IgD-negative memory B cell (primary cell): ENCODE measurements at regions not wholly inside any gene's neighbourhood (a gene's known extent, or its start where the extent isn't known, plus 50 kb on each side); places are given as distances from the start of the nearest gene placed in this dataset.

Experiments used
- H3K27ac Mint-ChIP-seq, 3 donors: one replicate each; pipeline ENCODE4 v1.8.0; 2020 to 2022; ENCODE audit warnings: mild to moderate bottlenecking in 3 of 3, mixed read lengths in 3 of 3, moderate library complexity in 1 of 3
- H3K27me3 Mint-ChIP-seq: one replicate; pipeline ENCODE4 v1.8.0; 2021; ENCODE audit warnings: mixed read lengths
- H3K36me3 Mint-ChIP-seq: one replicate; pipeline ENCODE4 v1.8.0; 2020; ENCODE audit warnings: mild to moderate bottlenecking, mixed read lengths
- H3K4me1 Mint-ChIP-seq, 3 donors: one replicate each; pipeline ENCODE4 v1.8.0; 2020 to 2022; ENCODE audit warnings: mixed read lengths in 3 of 3, mild to moderate bottlenecking in 1 of 3
- H3K4me3 Mint-ChIP-seq, 4 donors: one replicate each; pipeline ENCODE4 v1.8.0; 2020 to 2022; ENCODE audit warnings: mild to moderate bottlenecking in 4 of 4, mixed read lengths in 4 of 4, moderate library complexity in 3 of 4
- H3K9me3 Mint-ChIP-seq, 3 donors: one replicate each; pipeline ENCODE4 v1.8.0; 2020 to 2021; ENCODE audit warnings: mixed read lengths in 3 of 3, mild to moderate bottlenecking in 1 of 3

DNA sequence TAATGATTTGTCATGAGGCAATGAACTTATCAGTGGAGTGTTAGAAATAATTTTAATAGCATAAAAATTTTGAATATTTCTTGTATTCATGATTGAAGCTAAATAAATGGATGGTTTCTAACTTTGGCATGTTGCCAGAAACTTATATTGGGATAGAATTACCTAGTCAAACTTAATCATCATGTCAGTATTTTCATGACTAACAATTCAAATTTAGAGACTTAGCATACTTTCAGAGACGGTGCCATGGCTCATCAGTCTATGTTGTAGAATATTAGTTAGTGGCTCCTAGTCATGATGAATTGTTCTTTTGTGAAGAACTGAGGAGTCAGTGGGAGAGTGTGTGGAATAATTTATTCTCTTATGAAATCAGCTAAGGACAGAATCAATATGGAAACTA is 599.6 kb upstream of the POT1 start:
- H3K4me3 Mint-ChIP-seq, result no peak overlapping the region
- no peaks in the 10 kb centered on the region for H3K27me3 Mint-ChIP-seq
- no peaks in the 10 kb centered on the region for H3K4me1 Mint-ChIP-seq
- peaks cover 0 to 5% (median 0%) of the 10 kb centered on the region in 3 donors for H3K9me3 Mint-ChIP-seq
- H3K27ac Mint-ChIP-seq, result no peak overlapping the region
- H3K36me3 Mint-ChIP-seq, result no peaks in the 10 kb centered on the region

DNA sequence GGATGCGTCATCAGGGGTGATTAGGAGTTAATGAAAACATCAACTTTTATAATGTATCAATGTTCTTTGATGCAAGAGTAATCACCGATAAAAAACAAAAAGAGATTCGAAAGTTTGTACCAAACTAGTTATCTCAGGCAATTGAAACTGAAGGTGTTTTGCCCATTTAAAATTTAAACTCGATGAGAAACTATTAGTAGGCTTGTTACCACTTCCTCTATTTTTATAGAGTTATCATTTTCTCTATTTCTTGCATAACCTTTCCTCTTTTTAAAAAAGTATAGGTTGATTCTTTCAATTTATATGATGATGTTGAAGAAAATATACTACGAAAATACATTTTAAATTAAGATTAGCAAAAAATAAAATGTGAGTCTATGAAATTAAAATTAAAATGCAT is 597.3 kb upstream of the POT1 start:
- Mint-ChIP-seq H3K4me3 (no peak overlapping the region), H3K27me3 (no peaks in the 10 kb centered on the region), H3K4me1 (no peaks in the 10 kb centered on the region), H3K27ac (no peak overlapping the region), H3K36me3 (no peaks in the 10 kb centered on the region), H3K9me3 (peaks cover 0 to 5% (median 0%) of the 10 kb centered on the region in 3 donors)

DNA sequence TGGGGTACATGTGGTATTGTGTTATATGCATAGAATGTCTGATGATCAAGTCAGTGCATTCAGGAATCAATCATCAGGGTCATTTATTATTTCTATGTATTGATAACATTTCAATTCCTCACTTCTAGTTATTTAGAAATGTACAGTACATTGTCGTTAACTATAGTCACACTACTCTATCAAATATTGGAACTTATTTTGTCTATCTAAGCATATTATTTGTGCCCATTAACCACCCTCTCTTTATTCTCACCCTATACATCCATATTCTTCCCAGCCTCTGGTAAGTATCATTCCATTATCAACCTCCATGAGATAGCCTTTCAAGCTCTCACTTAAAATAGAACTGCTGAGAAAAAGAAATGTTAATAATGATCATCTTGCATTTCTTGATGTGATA is 596.5 kb upstream of the POT1 start:
- Mint-ChIP-seq H3K36me3 (no peaks in the 10 kb centered on the region), H3K4me3 (no peak overlapping the region), H3K27ac (no peak overlapping the region), H3K27me3 (no peaks in the 10 kb centered on the region), H3K4me1 (no peaks in the 10 kb centered on the region), H3K9me3 (peaks cover 0 to 5% (median 0%) of the 10 kb centered on the region in 3 donors)

DNA sequence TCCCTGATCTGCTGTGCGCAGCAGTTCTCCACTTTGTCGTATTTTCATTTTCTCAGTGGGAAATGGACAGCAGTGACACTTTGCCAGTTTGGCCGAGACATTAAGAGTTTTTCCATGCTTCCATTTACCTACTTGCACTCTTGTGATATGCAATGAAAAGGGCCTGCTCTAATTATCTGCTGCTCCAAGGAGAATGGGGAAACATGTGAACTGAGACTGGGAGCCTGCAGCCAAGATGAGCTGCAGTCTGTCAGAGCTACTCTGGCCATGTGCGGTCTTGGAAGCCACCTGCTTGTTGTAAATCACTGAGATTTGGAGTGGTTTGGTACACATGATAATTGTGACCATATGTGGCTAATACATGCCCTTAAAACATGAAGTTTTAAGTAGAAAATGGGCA is 586.6 kb upstream of the POT1 start:
- H3K36me3 Mint-ChIP-seq, result no peaks in the 10 kb centered on the region
- H3K27me3 Mint-ChIP-seq, result no peaks in the 10 kb centered on the region
- no peak overlapping the region for H3K4me3 Mint-ChIP-seq
- H3K9me3 Mint-ChIP-seq, result peaks cover 0 to 3% (median 0%) of the 10 kb centered on the region in 3 donors
- no peaks in the 10 kb centered on the region for H3K4me1 Mint-ChIP-seq
- H3K27ac Mint-ChIP-seq, result no peak overlapping the region

DNA sequence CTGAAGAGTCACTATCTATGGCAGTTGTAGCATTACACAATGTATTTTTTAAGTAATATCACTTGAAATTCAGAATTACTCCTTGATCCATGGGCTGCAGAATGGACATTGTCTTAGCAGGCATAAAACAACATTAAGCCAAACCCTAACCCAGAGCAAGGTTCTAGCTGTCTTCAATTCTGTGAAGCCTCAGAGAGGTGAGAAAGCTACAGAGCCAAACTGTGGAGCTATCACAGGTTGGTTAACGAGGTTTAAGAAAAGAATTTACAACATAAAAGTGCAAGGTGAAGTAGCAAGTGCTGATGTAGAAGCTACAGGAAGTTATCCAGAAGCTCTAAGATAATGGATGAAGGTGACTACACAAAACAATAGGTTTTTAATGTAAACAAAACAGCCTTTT is 582.7 kb upstream of the POT1 start:
- Mint-ChIP-seq H3K4me1 (no peaks in the 10 kb centered on the region), H3K36me3 (no peaks in the 10 kb centered on the region), H3K9me3 (peaks cover 0 to 1% (median 0%) of the 10 kb centered on the region in 3 donors), H3K4me3 (no peak overlapping the region), H3K27me3 (no peaks in the 10 kb centered on the region), H3K27ac (no peak overlapping the region)

DNA sequence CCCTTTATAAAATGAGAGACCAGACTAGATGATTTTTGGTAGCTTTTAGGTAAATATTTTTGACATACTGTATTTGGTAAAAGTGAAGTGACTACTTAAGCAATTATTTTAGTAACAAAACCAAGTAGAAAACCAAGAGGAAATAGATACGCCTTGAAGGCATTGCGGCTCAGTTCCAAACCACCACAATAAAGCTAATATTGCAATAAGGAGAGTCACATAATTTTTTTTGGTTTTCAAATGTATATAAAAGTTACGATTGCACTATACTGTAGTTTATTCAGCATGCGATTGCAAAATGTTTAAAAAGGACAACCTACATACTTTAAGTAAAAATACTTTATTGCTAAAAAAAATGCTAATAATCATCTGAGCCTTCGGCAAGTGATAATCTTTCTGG is 581.7 kb upstream of the POT1 start:
- Mint-ChIP-seq H3K9me3 (peaks cover 0 to 1% (median 0%) of the 10 kb centered on the region in 3 donors), H3K4me1 (no peaks in the 10 kb centered on the region), H3K4me3 (no peak overlapping the region), H3K27me3 (no peaks in the 10 kb centered on the region), H3K36me3 (no peaks in the 10 kb centered on the region), H3K27ac (no peak overlapping the region)

DNA sequence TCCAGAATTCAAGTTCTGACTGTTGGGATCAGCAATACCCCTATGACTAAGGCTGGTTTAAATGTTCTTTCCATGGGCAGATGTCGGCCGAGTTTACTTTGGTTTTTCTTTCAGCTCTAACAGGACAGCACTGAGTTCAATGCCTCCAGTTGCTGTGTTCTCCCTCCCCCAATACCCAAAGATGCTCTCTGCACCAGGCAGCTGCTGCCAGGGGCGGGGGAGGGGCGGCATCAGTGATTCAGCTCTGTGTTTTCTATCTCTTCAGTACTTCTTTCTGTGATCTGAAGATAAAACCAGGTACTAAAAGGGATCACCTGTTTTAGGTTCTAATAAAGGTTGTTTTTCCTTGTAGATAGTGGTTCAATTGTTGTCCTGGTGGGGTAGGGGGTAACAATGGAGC is 576.7 kb upstream of the POT1 start:
- no peaks in the 10 kb centered on the region for H3K36me3 Mint-ChIP-seq
- H3K4me3 Mint-ChIP-seq, result no peak overlapping the region
- no peaks in the 10 kb centered on the region for H3K4me1 Mint-ChIP-seq
- H3K27me3 Mint-ChIP-seq, result no peaks in the 10 kb centered on the region
- peaks cover 1 to 5% (median 1%) of the 10 kb centered on the region in 3 donors for H3K9me3 Mint-ChIP-seq
- no peak overlapping the region for H3K27ac Mint-ChIP-seq

DNA sequence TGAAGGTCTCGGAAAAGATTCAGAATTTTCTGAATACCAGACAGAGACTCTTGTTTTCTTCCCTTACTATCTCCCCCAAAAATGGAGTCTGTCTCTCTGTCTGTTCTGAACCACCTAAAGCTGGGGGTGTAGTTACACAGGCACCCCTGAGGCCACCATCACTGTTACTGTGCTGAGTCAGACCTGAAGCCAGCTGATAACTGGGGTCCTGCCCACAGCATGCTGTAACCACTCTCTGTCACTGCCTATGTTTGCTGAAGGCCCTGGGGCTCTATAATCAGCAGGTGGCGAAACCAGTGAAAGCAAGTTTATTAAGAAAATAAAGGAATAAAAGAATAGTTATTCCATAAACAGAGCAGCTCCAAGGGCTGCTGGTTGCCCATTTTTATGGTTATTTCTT is 575.2 kb upstream of the POT1 start:
- Mint-ChIP-seq H3K4me3 (no peak overlapping the region), H3K27me3 (no peaks in the 10 kb centered on the region), H3K36me3 (no peaks in the 10 kb centered on the region), H3K4me1 (no peaks in the 10 kb centered on the region), H3K27ac (no peak overlapping the region), H3K9me3 (peaks cover 0 to 10% (median 1%) of the 10 kb centered on the region in 3 donors)

DNA sequence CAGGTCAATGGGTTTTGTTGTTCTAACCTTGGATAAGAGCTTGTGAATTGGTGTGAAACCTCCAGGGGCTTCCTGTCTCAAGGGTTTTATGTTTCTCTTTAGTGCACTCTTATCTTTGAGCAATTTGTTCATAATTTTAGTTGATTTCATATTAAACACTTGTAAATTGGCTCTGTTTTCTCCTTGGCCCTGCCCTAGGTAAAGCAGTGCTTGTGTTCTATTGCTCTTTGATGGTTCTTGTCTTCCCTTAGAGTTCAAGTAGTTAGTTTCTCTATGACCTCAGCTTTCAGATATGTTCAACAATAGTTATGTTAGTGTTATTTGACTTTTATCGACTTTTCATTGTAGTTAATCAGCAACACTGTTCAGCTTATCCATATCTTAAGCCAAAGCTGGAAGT is 566.4 kb upstream of the POT1 start:
- no peaks in the 10 kb centered on the region for H3K27me3 Mint-ChIP-seq
- H3K27ac Mint-ChIP-seq, result no peak overlapping the region

DNA sequence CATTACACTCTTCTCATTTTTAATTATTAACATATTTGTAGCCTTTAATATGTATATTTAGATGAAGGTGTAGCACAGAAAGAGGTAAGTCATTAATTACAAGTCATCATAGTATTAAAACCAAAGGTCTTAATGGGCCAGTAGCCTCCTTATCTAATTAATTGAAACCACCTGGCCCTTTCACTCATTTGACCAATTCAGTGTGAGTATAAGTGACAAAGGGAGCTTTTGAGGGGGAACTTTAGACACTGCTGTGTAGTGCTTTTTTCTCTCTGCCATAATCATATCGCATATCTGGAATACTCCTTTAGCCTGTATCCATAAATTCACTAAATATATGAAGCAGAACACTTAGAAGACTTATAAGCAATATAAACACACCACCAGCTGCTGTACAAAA is 562.9 kb upstream of the POT1 start:
- no peak overlapping the region for H3K27ac Mint-ChIP-seq
- H3K4me1 Mint-ChIP-seq, result peaks cover 0 to 2% (median 0%) of the 10 kb centered on the region in 3 donors
- no peak overlapping the region for H3K4me3 Mint-ChIP-seq
- H3K9me3 Mint-ChIP-seq, result no peaks in the 10 kb centered on the region
- no peaks in the 10 kb centered on the region for H3K36me3 Mint-ChIP-seq
- H3K27me3 Mint-ChIP-seq, result no peaks in the 10 kb centered on the region

More for the DNA sequence above, 566.4 kb upstream of the POT1 start:
- Mint-ChIP-seq H3K9me3 (peaks cover 0 to 5% (median 0%) of the 10 kb centered on the region in 3 donors), H3K4me1 (no peaks in the 10 kb centered on the region), H3K36me3 (no peaks in the 10 kb centered on the region), H3K4me3 (no peak overlapping the region)

DNA sequence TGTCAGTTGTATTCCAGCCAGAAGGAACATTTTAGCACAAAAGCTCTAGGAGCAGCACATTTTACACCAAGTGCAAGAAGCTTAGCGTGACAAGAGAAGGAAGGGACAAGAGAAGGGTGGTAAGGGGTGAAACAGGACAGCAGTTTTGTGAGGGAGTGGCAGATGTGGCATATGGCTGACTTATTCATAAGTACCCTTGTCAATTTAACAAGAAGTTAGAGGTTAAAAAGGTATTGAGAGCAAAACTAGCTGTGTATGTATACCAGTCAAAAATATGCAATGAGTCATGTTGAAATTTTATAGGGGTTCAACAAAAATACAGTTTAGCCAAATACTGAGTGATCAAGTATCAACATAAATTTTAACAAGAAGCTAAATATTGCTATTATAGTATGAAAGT is 561.5 kb upstream of the POT1 start:
- Mint-ChIP-seq H3K4me3 (no peak overlapping the region), H3K9me3 (peaks cover 0 to 4% (median 0%) of the 10 kb centered on the region in 3 donors), H3K36me3 (no peaks in the 10 kb centered on the region), H3K4me1 (peaks cover 0 to 2% (median 0%) of the 10 kb centered on the region in 3 donors), H3K27ac (no peak overlapping the region), H3K27me3 (no peaks in the 10 kb centered on the region)

DNA sequence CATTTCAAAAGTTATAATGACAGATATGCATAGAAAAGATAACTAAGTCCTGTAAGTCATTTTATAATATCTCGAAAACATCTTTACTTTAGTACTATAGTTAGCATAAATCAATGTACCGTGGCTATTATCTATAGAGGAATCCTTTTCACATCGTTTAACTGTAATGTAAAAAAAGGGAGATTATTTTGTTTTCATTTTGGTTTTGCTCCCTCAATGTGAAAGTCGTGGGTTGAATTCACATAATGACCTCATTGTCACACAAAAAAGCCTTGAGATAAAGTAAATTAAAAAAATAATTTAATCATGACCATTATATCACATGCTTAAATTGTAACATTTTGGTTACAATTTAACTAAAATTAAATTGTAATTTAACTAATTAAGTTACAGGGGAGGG is 560.5 kb upstream of the POT1 start:
- H3K9me3 Mint-ChIP-seq, result peaks cover 0 to 4% (median 0%) of the 10 kb centered on the region in 3 donors
- H3K36me3 Mint-ChIP-seq, result no peaks in the 10 kb centered on the region
- no peak overlapping the region for H3K27ac Mint-ChIP-seq
- no peaks in the 10 kb centered on the region for H3K27me3 Mint-ChIP-seq
- no peak overlapping the region for H3K4me3 Mint-ChIP-seq
- H3K4me1 Mint-ChIP-seq, result peaks cover 0 to 2% (median 0%) of the 10 kb centered on the region in 3 donors

DNA sequence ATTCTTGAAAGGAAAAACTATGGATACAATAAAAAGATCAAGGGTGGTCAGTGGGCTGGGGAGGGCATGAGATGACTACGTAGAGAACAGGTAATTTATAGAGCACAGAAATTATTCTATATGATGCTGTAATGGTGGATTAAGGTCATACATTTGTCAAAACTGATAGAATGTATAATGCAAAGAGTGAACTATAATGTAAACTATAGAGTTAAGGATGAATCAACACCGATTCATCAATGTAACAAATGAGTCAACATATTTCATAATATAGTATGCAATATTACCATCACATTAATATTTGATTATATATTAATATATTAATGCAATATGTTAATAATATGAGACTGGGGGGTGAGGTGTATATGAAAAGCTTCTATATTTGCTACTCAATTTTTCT is 555.6 kb upstream of the POT1 start:
- H3K27me3 Mint-ChIP-seq, result no peaks in the 10 kb centered on the region
- peaks cover 0 to 4% (median 0%) of the 10 kb centered on the region in 3 donors for H3K9me3 Mint-ChIP-seq
- no peaks in the 10 kb centered on the region for H3K36me3 Mint-ChIP-seq
- H3K4me3 Mint-ChIP-seq, result no peak overlapping the region
- H3K4me1 Mint-ChIP-seq, result peaks cover 0 to 2% (median 0%) of the 10 kb centered on the region in 3 donors
- H3K27ac Mint-ChIP-seq, result no peak overlapping the region

DNA sequence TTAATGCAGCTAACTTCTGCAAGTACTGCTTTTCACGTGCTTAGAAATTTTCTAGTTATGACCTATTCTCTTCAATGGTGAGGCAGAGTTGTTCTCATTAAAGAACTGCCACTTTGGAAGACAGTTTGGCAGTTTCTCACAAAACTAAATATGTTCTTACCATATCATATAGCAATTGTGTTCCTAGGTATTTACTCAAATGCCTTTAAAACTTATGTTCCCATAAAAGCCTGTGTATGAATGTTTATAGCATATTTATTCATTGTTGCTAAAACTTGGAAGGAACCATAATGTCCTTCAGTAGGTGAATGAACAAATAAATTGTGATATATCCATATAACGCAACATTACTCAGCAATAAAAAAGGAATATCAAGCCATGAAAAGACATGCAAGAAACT is 555.1 kb upstream of the POT1 start:
- Mint-ChIP-seq H3K27me3 (no peaks in the 10 kb centered on the region), H3K36me3 (no peaks in the 10 kb centered on the region), H3K4me3 (no peak overlapping the region), H3K4me1 (peaks cover 0 to 2% (median 0%) of the 10 kb centered on the region in 3 donors), H3K27ac (no peak overlapping the region), H3K9me3 (peaks cover 0 to 4% (median 0%) of the 10 kb centered on the region in 3 donors)

DNA sequence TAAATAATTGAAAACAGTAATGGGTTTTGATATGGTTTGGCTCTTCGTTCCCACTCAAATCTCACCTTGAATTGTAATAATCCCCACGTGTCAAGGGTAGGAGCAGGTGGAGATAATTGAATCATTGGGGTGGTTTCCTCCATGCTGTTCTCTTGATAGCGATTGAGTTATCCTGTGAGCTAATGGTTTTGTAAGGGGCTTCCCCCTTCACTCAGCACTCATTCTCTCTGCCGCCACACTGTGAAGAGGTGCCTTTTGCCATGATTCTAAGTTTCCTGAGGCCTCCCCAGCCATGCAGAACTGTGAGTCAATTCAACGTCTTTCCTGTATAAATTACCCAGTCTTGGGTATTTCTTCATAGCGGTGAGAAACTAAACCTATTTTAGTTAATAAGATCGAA is 551.7 kb upstream of the POT1 start:
- no peak overlapping the region for H3K4me3 Mint-ChIP-seq
- no peaks in the 10 kb centered on the region for H3K27me3 Mint-ChIP-seq
- peaks cover 0 to 3% (median 0%) of the 10 kb centered on the region in 3 donors for H3K9me3 Mint-ChIP-seq
- peak overlapping the region in 1 of 3 donors; percentile 35 for H3K27ac Mint-ChIP-seq
- H3K36me3 Mint-ChIP-seq, result no peaks in the 10 kb centered on the region
- H3K4me1 Mint-ChIP-seq, result no peaks in the 10 kb centered on the region

DNA sequence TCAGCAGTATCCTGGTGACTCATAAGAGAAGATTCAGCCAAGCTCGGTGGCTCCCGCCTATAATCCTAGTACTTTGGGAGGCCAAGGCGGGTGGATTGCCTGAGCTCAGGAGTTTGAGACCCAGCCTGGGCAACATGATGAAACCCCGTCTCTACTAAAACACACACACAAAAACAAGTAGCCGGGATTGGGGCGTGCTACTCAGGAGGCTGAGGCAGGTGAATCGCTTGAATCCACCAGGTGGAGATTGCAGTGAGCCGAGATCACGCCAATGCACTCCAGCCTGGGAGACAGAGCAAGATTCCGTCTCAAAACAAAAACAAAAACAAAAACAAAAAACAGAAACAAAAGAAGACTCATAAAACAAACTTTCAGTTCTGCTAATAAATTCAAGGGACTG is 551.1 kb upstream of the POT1 start:
- Mint-ChIP-seq H3K9me3 (peaks cover 0 to 3% (median 0%) of the 10 kb centered on the region in 3 donors), H3K36me3 (no peaks in the 10 kb centered on the region), H3K4me3 (no peak overlapping the region), H3K4me1 (no peaks in the 10 kb centered on the region), H3K27ac (no peak overlapping the region), H3K27me3 (no peaks in the 10 kb centered on the region)

DNA sequence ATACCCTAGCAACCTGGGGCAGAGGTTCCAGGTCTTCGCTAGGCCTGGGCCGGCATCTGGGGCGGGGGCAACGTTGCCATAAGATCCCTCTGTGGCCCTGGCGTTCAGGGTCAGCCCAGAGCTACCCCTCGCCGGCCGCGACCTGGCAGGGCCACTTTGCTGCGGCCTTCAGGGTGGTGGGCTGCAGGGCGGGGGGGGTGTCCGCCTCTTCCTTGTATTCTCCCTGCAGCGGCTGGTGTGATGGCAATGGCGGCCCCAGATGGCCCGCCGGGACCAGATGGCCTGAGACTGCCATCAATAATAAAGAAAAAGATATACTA is 539.2 kb upstream of the POT1 start:
- peaks cover 0 to 1% (median 0%) of the 10 kb centered on the region in 3 donors for H3K9me3 Mint-ChIP-seq
- no peaks in the 10 kb centered on the region for H3K36me3 Mint-ChIP-seq
- H3K27ac Mint-ChIP-seq, result no peak overlapping the region
- H3K4me1 Mint-ChIP-seq, result no peaks in the 10 kb centered on the region
- no peak overlapping the region for H3K4me3 Mint-ChIP-seq
- H3K27me3 Mint-ChIP-seq, result no peaks in the 10 kb centered on the region
